ENCODE measurements at regions not wholly inside any gene's neighbourhood (a gene's known extent, or its start where the extent isn't known, plus 50 kb on each side); places are given as distances from the start of the nearest gene placed in this dataset.

GRCh38 chr9:80937645-80938044, 751.7 kb downstream of the TLE1 start:
- dilution Hi-C loops (cut with MboI; ENCODE audit: extremely low pct_ligation_motif_present, low sequenced_read_pairs): no loop called here
- no peak overlapping the region for H3K27ac ChIP-seq (ENCODE audit: insufficient read depth, low read depth, low read length)
- H4K20me1 ChIP-seq (replicated peaks; ENCODE audit: control insufficient read depth, extremely low read depth, insufficient read depth, low read length): no peaks in the 10 kb centered on the region
- H3K4me2 ChIP-seq (ENCODE audit: insufficient read depth, low read length): no peak overlapping the region
- H3K9ac ChIP-seq (replicated peaks; ENCODE audit: extremely low read depth, insufficient read depth, low read length): no peak overlapping the region
- DNase-seq (ENCODE audit: low read depth, low spot score) (no peak), FAIRE-seq (no peak)
- no peaks in the 10 kb centered on the region for H3K27me3 ChIP-seq (ENCODE audit: control insufficient read depth in 2 of 2, insufficient read depth in 2 of 2, low read length in 2 of 2)
- no peaks in the 10 kb centered on the region for H3K79me2 ChIP-seq (ENCODE audit: control insufficient read depth, insufficient read depth, low read length)
- CTCF ChIA-PET: no interaction called here
- no peak overlapping the region for H2AFZ ChIP-seq (ENCODE audit: low read depth, low read length)
- POLR2A ChIA-PET: no interaction called here
- no peaks in the 10 kb centered on the region for H3K36me3 ChIP-seq (ENCODE audit: control insufficient read depth in 2 of 2, extremely low read depth in 1 of 2, insufficient read depth in 2 of 2, low read length in 2 of 2)
- BruUV-seq (replicated peaks): no TSS peak
- H3K9me3 ChIP-seq (replicated peaks; ENCODE audit: control insufficient read depth, insufficient read depth, low read length): no peaks in the 10 kb centered on the region
- no peak overlapping the region for H3K4me3 ChIP-seq (replicated peaks in 1 of 3; ENCODE audit: insufficient read depth in 1 of 3, low read depth in 1 of 3, low read length in 3 of 3)
- H3K9me1 ChIP-seq (replicated peaks; ENCODE audit: control insufficient read depth, extremely low read depth, insufficient read depth, low read length): no peaks in the 10 kb centered on the region
- TF ChIP-seq FOS (IDR thresholded peaks at IDR 0.05; ENCODE audit: borderline replicate concordance, insufficient read depth, low read length) (no peak), MAX (IDR thresholded peaks at IDR 0.05; ENCODE audit: insufficient read depth, insufficient read length) (no peak), POLR2AphosphoS5 (IDR thresholded peaks at IDR 0.05; ENCODE audit: insufficient read depth, low read depth, low read length) (no peak), JUN (IDR thresholded peaks at IDR 0.05; ENCODE audit: borderline replicate concordance, insufficient read depth, insufficient read length, low read depth) (no peak), GATA2 (IDR thresholded peaks at IDR 0.05; ENCODE audit: insufficient read depth, insufficient read length, low read depth, low read length) (no peak)
- no peaks in the 10 kb centered on the region for H3K4me1 ChIP-seq (ENCODE audit: control insufficient read depth, extremely low read depth, insufficient read depth, low read length)
- intact Hi-C loops (cut with micrococcal nuclease): no loop called here

GRCh38 chr9:80934095-80934494, 755.3 kb downstream of the TLE1 start:
- CTCF ChIA-PET: no interaction called here
- H3K36me3 ChIP-seq (ENCODE audit: control insufficient read depth in 2 of 2, extremely low read depth in 1 of 2, insufficient read depth in 2 of 2, low read length in 2 of 2): no peaks in the 10 kb centered on the region
- no peaks in the 10 kb centered on the region for H4K20me1 ChIP-seq (replicated peaks; ENCODE audit: control insufficient read depth, extremely low read depth, insufficient read depth, low read length)
- H3K4me2 ChIP-seq (ENCODE audit: insufficient read depth, low read length): no peak overlapping the region
- H3K27ac ChIP-seq (ENCODE audit: insufficient read depth, low read depth, low read length): no peak overlapping the region
- no peaks in the 10 kb centered on the region for H3K79me2 ChIP-seq (ENCODE audit: control insufficient read depth, insufficient read depth, low read length)
- no peak overlapping the region for H2AFZ ChIP-seq (ENCODE audit: low read depth, low read length)
- FAIRE-seq (no peak), DNase-seq (ENCODE audit: low read depth, low spot score) (no peak)
- dilution Hi-C loops (cut with MboI; ENCODE audit: extremely low pct_ligation_motif_present, low sequenced_read_pairs) (no loop called here), intact Hi-C loops (cut with micrococcal nuclease) (no loop called here)
- no peak overlapping the region for H3K4me3 ChIP-seq (replicated peaks in 1 of 3; ENCODE audit: insufficient read depth in 1 of 3, low read depth in 1 of 3, low read length in 3 of 3)
- H3K9ac ChIP-seq (replicated peaks; ENCODE audit: extremely low read depth, insufficient read depth, low read length): no peak overlapping the region
- no peaks in the 10 kb centered on the region for H3K9me3 ChIP-seq (replicated peaks; ENCODE audit: control insufficient read depth, insufficient read depth, low read length)
- no peaks in the 10 kb centered on the region for H3K27me3 ChIP-seq (ENCODE audit: control insufficient read depth in 2 of 2, insufficient read depth in 2 of 2, low read length in 2 of 2)
- H3K4me1 ChIP-seq (ENCODE audit: control insufficient read depth, extremely low read depth, insufficient read depth, low read length): no peaks in the 10 kb centered on the region
- POLR2A ChIA-PET: no interaction called here
- no peaks in the 10 kb centered on the region for H3K9me1 ChIP-seq (replicated peaks; ENCODE audit: control insufficient read depth, extremely low read depth, insufficient read depth, low read length)
- no peak for TF ChIP-seq MAX (IDR thresholded peaks at IDR 0.05; ENCODE audit: insufficient read depth, insufficient read length)
- TF ChIP-seq POLR2AphosphoS5 (IDR thresholded peaks at IDR 0.05; ENCODE audit: insufficient read depth, low read depth, low read length): no peak
- TF ChIP-seq CTCF (IDR thresholded peaks at IDR 0.05; ENCODE audit: extremely low read depth in 1 of 2, insufficient read depth in 1 of 2, low read depth in 1 of 2, low read length in 2 of 2): no peak
- TF ChIP-seq JUN (IDR thresholded peaks at IDR 0.05; ENCODE audit: borderline replicate concordance, insufficient read depth, insufficient read length, low read depth): no peak
- TF ChIP-seq EZH2 (IDR thresholded peaks at IDR 0.05; ENCODE audit: borderline replicate concordance, low read depth, low read length, severe bottlenecking): no peak
- TF ChIP-seq FOS (IDR thresholded peaks at IDR 0.05; ENCODE audit: borderline replicate concordance, insufficient read depth, low read length): no peak
- no peak for TF ChIP-seq POLR2A (IDR thresholded peaks at IDR 0.05; ENCODE audit: low read depth, low read length)
- TF ChIP-seq GATA2 (IDR thresholded peaks at IDR 0.05; ENCODE audit: insufficient read depth, insufficient read length, low read depth, low read length): no peak
- no peak for TF ChIP-seq MYC (IDR thresholded peaks at IDR 0.05; ENCODE audit: low read depth, low read length)
- BruUV-seq (replicated peaks): no TSS peak
